ENCODE measurements at regions not wholly inside any gene's neighbourhood (a gene's known extent, or its start where the extent isn't known, plus 50 kb on each side); places are given as distances from the start of the nearest gene placed in this dataset.

DNA sequence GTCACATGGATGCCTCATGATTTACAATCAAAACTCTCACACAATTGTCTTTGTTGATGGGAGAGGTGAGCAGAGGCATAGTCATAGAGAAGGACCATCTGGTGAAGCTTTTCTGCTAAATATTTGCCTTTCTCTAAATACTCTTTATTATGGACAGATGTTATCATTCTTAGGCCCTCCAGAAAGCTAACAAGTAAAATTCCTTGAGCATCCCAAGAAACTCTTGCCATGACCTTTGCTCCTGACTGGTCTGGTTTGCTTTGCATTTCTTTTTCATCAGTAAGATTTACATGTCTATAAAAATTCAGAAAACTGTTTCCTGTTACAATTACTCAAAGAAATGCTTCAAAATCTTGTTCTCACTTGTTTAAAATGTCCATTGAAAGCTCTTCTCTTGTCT lies 1336.6 kb upstream of the CDH8 start:
- H3K4ac ChIP-seq (ENCODE audit: low read length) = no peak overlapping the region
- no peaks in the 10 kb centered on the region for H3K79me1 ChIP-seq (ENCODE audit: low read depth, low read length)
- no peak overlapping the region for H4K91ac ChIP-seq (ENCODE audit: low read depth, low read length, poor library complexity)
- H3K4me1 ChIP-seq (ENCODE audit: control insufficient read depth in 2 of 2, insufficient read depth in 1 of 2, low read depth in 1 of 2, low read length in 2 of 2) = peaks cover 0 to 9% of the 10 kb centered on the region in 2 donors
- no peak overlapping the region for H3K4me3 ChIP-seq (ENCODE audit: low read length in 2 of 2)
- no peak overlapping the region for H3K27ac ChIP-seq (replicated peaks; ENCODE audit: low read length)
- H3K9me3 ChIP-seq (replicated peaks in 1 of 2; ENCODE audit: control insufficient read depth in 2 of 2, insufficient read depth in 1 of 2, low read depth in 1 of 2, low read length in 2 of 2) = peaks cover 0 to 7% of the 10 kb centered on the region in 2 donors
- peak overlapping the region; percentile 4 for H2AFZ ChIP-seq (ENCODE audit: low read length)
- H3K18ac ChIP-seq (ENCODE audit: low read length) = no peak overlapping the region
- no peaks in the 10 kb centered on the region for H3K36me3 ChIP-seq (replicated peaks in 1 of 2; ENCODE audit: control insufficient read depth in 2 of 2, insufficient read depth in 2 of 2, low read length in 2 of 2)
- no peak for DNase-seq (ENCODE audit: low spot score)
- no peak overlapping the region for H3K14ac ChIP-seq (ENCODE audit: low read length)
- no peak overlapping the region for H4K8ac ChIP-seq (ENCODE audit: low read depth, low read length)
- H2BK120ac ChIP-seq (ENCODE audit: low read depth, low read length) = no peak overlapping the region
- H2BK12ac ChIP-seq (ENCODE audit: low read length) = no peak overlapping the region
- H3K27me3 ChIP-seq (ENCODE audit: control insufficient read depth in 3 of 3, insufficient read depth in 3 of 3, low read depth in 1 of 3, low read length in 3 of 3) = no peaks in the 10 kb centered on the region
- no peak overlapping the region for H2AK5ac ChIP-seq (ENCODE audit: low read depth, low read length)
- H3K4me2 ChIP-seq (ENCODE audit: insufficient read depth, low read length, poor library complexity, severe bottlenecking) = no peak overlapping the region
- no peak overlapping the region for H3K23ac ChIP-seq (ENCODE audit: low read depth, low read length, poor library complexity)
- no peak overlapping the region for H2BK5ac ChIP-seq (ENCODE audit: low read length)
- no peak overlapping the region for H3K9ac ChIP-seq (ENCODE audit: low read depth, low read length, poor library complexity)
- no peak overlapping the region for H2BK15ac ChIP-seq (ENCODE audit: low read length)

- no peak overlapping the region for H2BK120ac ChIP-seq (ENCODE audit: low read depth, low read length)
- H3K9me3 ChIP-seq (replicated peaks in 1 of 2; ENCODE audit: control insufficient read depth in 2 of 2, insufficient read depth in 1 of 2, low read depth in 1 of 2, low read length in 2 of 2) = peaks cover 0 to 7% of the 10 kb centered on the region in 2 donors
- H3K27me3 ChIP-seq (ENCODE audit: control insufficient read depth in 3 of 3, insufficient read depth in 3 of 3, low read depth in 1 of 3, low read length in 3 of 3) = no peaks in the 10 kb centered on the region
- DNase-seq (ENCODE audit: low spot score) = no peak
- H3K4me1 ChIP-seq (ENCODE audit: control insufficient read depth in 2 of 2, insufficient read depth in 1 of 2, low read depth in 1 of 2, low read length in 2 of 2) = peaks cover 0 to 9% of the 10 kb centered on the region in 2 donors
- no CpG with 5 or more reads among the region's 3 CpGs for WGBS, 2 donors (ENCODE audit: extremely low coverage in 2 of 2, insufficient read length in 2 of 2, insufficient replicate concordance in 1 of 2)
- peak overlapping the region; percentile 4 for H2AFZ ChIP-seq (ENCODE audit: low read length)
- no peak overlapping the region for H3K9ac ChIP-seq (ENCODE audit: low read depth, low read length, poor library complexity)
- H3K23ac ChIP-seq (ENCODE audit: low read depth, low read length, poor library complexity) = no peak overlapping the region
- no peak overlapping the region for H3K4me2 ChIP-seq (ENCODE audit: insufficient read depth, low read length, poor library complexity, severe bottlenecking)
- no peak overlapping the region for H3K4me3 ChIP-seq (ENCODE audit: low read length in 2 of 2)
- H3K4ac ChIP-seq (ENCODE audit: low read length) = no peak overlapping the region
- H3K18ac ChIP-seq (ENCODE audit: low read length) = no peak overlapping the region
- no peak overlapping the region for H4K8ac ChIP-seq (ENCODE audit: low read depth, low read length)
- H4K91ac ChIP-seq (ENCODE audit: low read depth, low read length, poor library complexity) = no peak overlapping the region
- no peak overlapping the region for H3K27ac ChIP-seq (replicated peaks; ENCODE audit: low read length)
- H2AK5ac ChIP-seq (ENCODE audit: low read depth, low read length) = no peak overlapping the region
- no peak overlapping the region for H2BK12ac ChIP-seq (ENCODE audit: low read length)
- no peaks in the 10 kb centered on the region for H3K79me1 ChIP-seq (ENCODE audit: low read depth, low read length)
- H3K36me3 ChIP-seq (replicated peaks in 1 of 2; ENCODE audit: control insufficient read depth in 2 of 2, insufficient read depth in 2 of 2, low read length in 2 of 2) = no peaks in the 10 kb centered on the region
- no peak overlapping the region for H2BK15ac ChIP-seq (ENCODE audit: low read length)
- no peak overlapping the region for H3K14ac ChIP-seq (ENCODE audit: low read length)
- H2BK5ac ChIP-seq (ENCODE audit: low read length) = no peak overlapping the region
These were observed 1336.0 kb upstream of the CDH8 start for GRCh38 chr16:63372283-63372682.

GRCh38 chr16:63365649-63366304 lies 1329.5 kb upstream of the CDH8 start:
- Histone ChIP-seq H3K14ac (ENCODE audit: low read length) (no peak overlapping the region), H3K18ac (ENCODE audit: low read length) (no peak overlapping the region), H3K79me1 (ENCODE audit: low read depth, low read length) (no peaks in the 10 kb centered on the region), H3K9me3 (replicated peaks in 1 of 2; ENCODE audit: control insufficient read depth in 2 of 2, insufficient read depth in 1 of 2, low read depth in 1 of 2, low read length in 2 of 2) (no peaks in the 10 kb centered on the region), H3K27me3 (ENCODE audit: control insufficient read depth in 3 of 3, insufficient read depth in 3 of 3, low read depth in 1 of 3, low read length in 3 of 3) (no peaks in the 10 kb centered on the region), H4K91ac (ENCODE audit: low read depth, low read length, poor library complexity) (no peak overlapping the region), H2BK15ac (ENCODE audit: low read length) (no peak overlapping the region), H3K27ac (replicated peaks; ENCODE audit: low read length) (no peak overlapping the region), H3K4me3 (ENCODE audit: low read length in 2 of 2) (no peak overlapping the region), H3K9ac (ENCODE audit: low read depth, low read length, poor library complexity) (no peak overlapping the region), H4K8ac (ENCODE audit: low read depth, low read length) (no peak overlapping the region), H2BK5ac (ENCODE audit: low read length) (no peak overlapping the region), H3K4ac (ENCODE audit: low read length) (no peak overlapping the region), H3K23ac (ENCODE audit: low read depth, low read length, poor library complexity) (no peak overlapping the region), H3K36me3 (replicated peaks in 1 of 2; ENCODE audit: control insufficient read depth in 2 of 2, insufficient read depth in 2 of 2, low read length in 2 of 2) (no peaks in the 10 kb centered on the region), H3K4me2 (ENCODE audit: insufficient read depth, low read length, poor library complexity, severe bottlenecking) (no peak overlapping the region), H2AFZ (ENCODE audit: low read length) (no peak overlapping the region), H3K4me1 (ENCODE audit: control insufficient read depth in 2 of 2, insufficient read depth in 1 of 2, low read depth in 1 of 2, low read length in 2 of 2) (no peaks in the 10 kb centered on the region), H2BK120ac (ENCODE audit: low read depth, low read length) (no peak overlapping the region), H2AK5ac (ENCODE audit: low read depth, low read length) (no peak overlapping the region), H2BK12ac (ENCODE audit: low read length) (no peak overlapping the region)
- no peak for DNase-seq (ENCODE audit: low spot score)
- WGBS, 2 donors (ENCODE audit: extremely low coverage in 2 of 2, insufficient read length in 2 of 2, insufficient replicate concordance in 1 of 2) = no CpG with 5 or more reads among the region's 4 CpGs

DNA sequence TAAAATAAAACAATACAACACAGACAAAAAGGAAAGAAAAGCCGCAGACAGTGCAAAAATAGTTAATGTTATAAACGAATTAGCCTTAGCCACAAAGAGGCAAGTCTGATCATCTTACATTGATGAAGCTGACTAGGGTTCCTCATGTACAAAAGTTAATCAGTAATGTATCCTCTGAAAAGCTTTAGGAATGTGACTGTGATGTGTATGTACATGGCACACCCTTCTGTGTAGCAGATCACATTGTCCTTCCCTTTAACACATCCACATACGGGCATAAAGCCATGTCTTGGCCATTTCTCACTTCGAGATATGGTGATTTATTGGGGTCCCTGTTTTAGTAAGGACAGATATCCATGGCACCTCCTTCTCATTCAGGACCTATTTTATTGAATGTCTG lies 1327.5 kb upstream of the CDH8 start:
- no CpG with 5 or more reads among the region's 4 CpGs for WGBS, 2 donors (ENCODE audit: extremely low coverage in 2 of 2, insufficient read length in 2 of 2, insufficient replicate concordance in 1 of 2)
- Histone ChIP-seq H4K91ac (ENCODE audit: low read depth, low read length, poor library complexity) (no peak overlapping the region), H3K14ac (ENCODE audit: low read length) (no peak overlapping the region), H3K18ac (ENCODE audit: low read length) (no peak overlapping the region), H3K4me2 (ENCODE audit: insufficient read depth, low read length, poor library complexity, severe bottlenecking) (no peak overlapping the region), H4K8ac (ENCODE audit: low read depth, low read length) (no peak overlapping the region), H2BK12ac (ENCODE audit: low read length) (no peak overlapping the region), H3K36me3 (replicated peaks in 1 of 2; ENCODE audit: control insufficient read depth in 2 of 2, insufficient read depth in 2 of 2, low read length in 2 of 2) (no peaks in the 10 kb centered on the region), H2BK120ac (ENCODE audit: low read depth, low read length) (no peak overlapping the region), H2BK5ac (ENCODE audit: low read length) (no peak overlapping the region), H3K79me1 (ENCODE audit: low read depth, low read length) (no peaks in the 10 kb centered on the region), H3K23ac (ENCODE audit: low read depth, low read length, poor library complexity) (no peak overlapping the region), H2AK5ac (ENCODE audit: low read depth, low read length) (no peak overlapping the region), H3K27ac (replicated peaks; ENCODE audit: low read length) (no peak overlapping the region), H2BK15ac (ENCODE audit: low read length) (no peak overlapping the region), H3K4me3 (ENCODE audit: low read length in 2 of 2) (no peak overlapping the region), H3K9me3 (replicated peaks in 1 of 2; ENCODE audit: control insufficient read depth in 2 of 2, insufficient read depth in 1 of 2, low read depth in 1 of 2, low read length in 2 of 2) (no peaks in the 10 kb centered on the region), H3K27me3 (ENCODE audit: control insufficient read depth in 3 of 3, insufficient read depth in 3 of 3, low read depth in 1 of 3, low read length in 3 of 3) (no peaks in the 10 kb centered on the region), H3K4ac (ENCODE audit: low read length) (no peak overlapping the region), H3K9ac (ENCODE audit: low read depth, low read length, poor library complexity) (no peak overlapping the region), H2AFZ (ENCODE audit: low read length) (no peak overlapping the region), H3K4me1 (ENCODE audit: control insufficient read depth in 2 of 2, insufficient read depth in 1 of 2, low read depth in 1 of 2, low read length in 2 of 2) (no peaks in the 10 kb centered on the region)
- no peak for DNase-seq (ENCODE audit: low spot score)
